Mesothelial cell of epicardium (in vitro differentiated cells): ENCODE measurements at regions not wholly inside any gene's neighbourhood (a gene's known extent, or its start where the extent isn't known, plus 50 kb on each side); places are given as distances from the start of the nearest gene placed in this dataset.

Experiments used
- DNase-seq, 2 experiments: peaks; one replicate each; pipeline ENCODE4 v3.0.0; 2021; ENCODE audit warnings: low spot score in 2 of 2; ENCODE audit not compliant: unreplicated experiment in 2 of 2
- H3K27ac Mint-ChIP-seq: 2 replicates; pipeline ENCODE4 v1.8.0; 2021; ENCODE audit warnings: mixed read lengths
- H3K27me3 Mint-ChIP-seq: 2 replicates; pipeline ENCODE4 v1.8.0; 2021; ENCODE audit warnings: low read depth, mixed read lengths
- H3K36me3 Mint-ChIP-seq: 2 replicates; pipeline ENCODE4 v1.8.0; 2021; ENCODE audit warnings: mixed read lengths
- H3K4me1 Mint-ChIP-seq: 2 replicates; pipeline ENCODE4 v1.8.0; 2021; ENCODE audit warnings: mixed read lengths
- H3K4me3 Mint-ChIP-seq: 2 replicates; pipeline ENCODE4 v1.8.0; 2021; ENCODE audit warnings: mild to moderate bottlenecking, moderate library complexity, mixed read lengths
- H3K9me3 Mint-ChIP-seq: 2 replicates; pipeline ENCODE4 v1.8.0; 2021; ENCODE audit warnings: mixed read lengths
- TF ChIP-seq, protein P1 (sequence below): fragments of 200-600 bp; sonication (generic); IDR thresholded peaks from one replicate; pipeline ENCODE4 v1.5.0; 2021; ENCODE audit warnings: antibody characterized with exemption; ENCODE audit not compliant: unreplicated experiment

DNA sequence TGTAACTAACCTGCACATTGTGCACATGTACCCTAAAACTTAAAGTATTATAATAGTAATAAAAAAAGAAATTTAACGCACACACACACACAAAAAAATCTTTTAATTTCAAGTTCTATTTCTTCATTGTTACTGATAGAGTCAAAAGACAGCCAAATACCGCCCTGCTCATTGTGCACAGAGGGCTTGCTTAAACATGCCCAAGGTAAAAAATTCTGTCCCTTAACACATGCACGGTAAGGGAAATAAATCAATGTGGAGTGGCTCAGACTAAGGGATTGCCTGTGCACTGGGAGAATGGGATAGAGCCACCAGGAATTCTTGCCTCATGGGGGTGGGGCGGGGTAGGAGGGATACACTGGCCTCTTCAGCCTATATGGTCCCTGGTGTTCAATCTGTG is 468.0 kb downstream of the NUP35 start:
- Mint-ChIP-seq H3K4me3 (no peak overlapping the region), H3K4me1 (no peaks in the 10 kb centered on the region), H3K27me3 (no peaks in the 10 kb centered on the region), H3K27ac (no peak overlapping the region), H3K9me3 (peaks cover 8% of the 10 kb centered on the region), H3K36me3 (peaks cover 4% of the 10 kb centered on the region)
- DNase-seq, result no peak
- TF ChIP-seq, protein P1, sequence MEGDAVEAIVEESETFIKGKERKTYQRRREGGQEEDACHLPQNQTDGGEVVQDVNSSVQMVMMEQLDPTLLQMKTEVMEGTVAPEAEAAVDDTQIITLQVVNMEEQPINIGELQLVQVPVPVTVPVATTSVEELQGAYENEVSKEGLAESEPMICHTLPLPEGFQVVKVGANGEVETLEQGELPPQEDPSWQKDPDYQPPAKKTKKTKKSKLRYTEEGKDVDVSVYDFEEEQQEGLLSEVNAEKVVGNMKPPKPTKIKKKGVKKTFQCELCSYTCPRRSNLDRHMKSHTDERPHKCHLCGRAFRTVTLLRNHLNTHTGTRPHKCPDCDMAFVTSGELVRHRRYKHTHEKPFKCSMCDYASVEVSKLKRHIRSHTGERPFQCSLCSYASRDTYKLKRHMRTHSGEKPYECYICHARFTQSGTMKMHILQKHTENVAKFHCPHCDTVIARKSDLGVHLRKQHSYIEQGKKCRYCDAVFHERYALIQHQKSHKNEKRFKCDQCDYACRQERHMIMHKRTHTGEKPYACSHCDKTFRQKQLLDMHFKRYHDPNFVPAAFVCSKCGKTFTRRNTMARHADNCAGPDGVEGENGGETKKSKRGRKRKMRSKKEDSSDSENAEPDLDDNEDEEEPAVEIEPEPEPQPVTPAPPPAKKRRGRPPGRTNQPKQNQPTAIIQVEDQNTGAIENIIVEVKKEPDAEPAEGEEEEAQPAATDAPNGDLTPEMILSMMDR, result no peak

DNA sequence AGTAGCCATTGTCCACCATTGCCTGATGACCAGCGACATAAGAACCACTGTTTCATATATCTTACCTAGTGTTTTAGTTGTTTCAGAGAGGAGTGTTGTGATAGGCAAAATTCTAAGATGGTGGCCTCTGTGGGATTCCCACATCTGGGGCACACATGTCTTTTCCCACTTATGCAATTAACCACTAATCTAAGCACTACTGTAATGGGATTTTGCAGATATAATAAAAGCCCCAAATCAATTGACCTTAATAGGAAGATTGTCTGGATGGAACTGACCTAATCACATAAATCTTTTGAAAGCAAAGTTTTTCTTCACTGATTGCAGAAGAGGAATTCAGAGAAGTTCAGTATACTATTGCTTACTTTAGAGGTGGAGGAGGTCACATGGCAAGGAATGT is 469.9 kb downstream of the NUP35 start:
- Mint-ChIP-seq H3K36me3 (peaks cover 4% of the 10 kb centered on the region), H3K9me3 (peaks cover 4% of the 10 kb centered on the region), H3K4me1 (peaks cover 10% of the 10 kb centered on the region), H3K4me3 (no peak overlapping the region), H3K27ac (no peak overlapping the region), H3K27me3 (no peaks in the 10 kb centered on the region)
- TF ChIP-seq, protein P1, result no peak
- DNase-seq, result no peak

DNA sequence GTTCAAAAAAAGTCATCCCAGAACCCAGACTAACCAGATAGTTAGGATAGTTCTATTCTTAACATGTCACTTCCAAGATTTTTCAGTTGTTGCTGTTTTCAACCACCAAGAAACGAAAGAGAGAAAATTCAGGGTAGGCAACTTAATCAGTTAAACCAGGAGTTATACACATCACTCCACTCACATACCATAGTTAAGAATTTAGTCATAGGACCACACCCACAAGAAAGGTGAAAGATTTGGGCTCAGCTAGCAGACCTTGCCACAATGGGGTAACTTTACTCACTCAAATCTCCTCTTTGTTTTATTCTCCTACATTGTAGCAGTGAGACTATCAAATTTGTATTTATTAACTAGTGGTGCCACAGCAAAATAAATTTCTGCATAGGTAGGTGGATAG is 473.6 kb downstream of the NUP35 start:
- H3K9me3 Mint-ChIP-seq, result no peaks in the 10 kb centered on the region
- H3K27me3 Mint-ChIP-seq, result no peaks in the 10 kb centered on the region
- no peak overlapping the region for H3K4me3 Mint-ChIP-seq
- DNase-seq, result no peak
- no peak overlapping the region for H3K27ac Mint-ChIP-seq
- TF ChIP-seq, protein P1, result no peak
- H3K36me3 Mint-ChIP-seq, result no peaks in the 10 kb centered on the region
- peaks cover 10% of the 10 kb centered on the region for H3K4me1 Mint-ChIP-seq

DNA sequence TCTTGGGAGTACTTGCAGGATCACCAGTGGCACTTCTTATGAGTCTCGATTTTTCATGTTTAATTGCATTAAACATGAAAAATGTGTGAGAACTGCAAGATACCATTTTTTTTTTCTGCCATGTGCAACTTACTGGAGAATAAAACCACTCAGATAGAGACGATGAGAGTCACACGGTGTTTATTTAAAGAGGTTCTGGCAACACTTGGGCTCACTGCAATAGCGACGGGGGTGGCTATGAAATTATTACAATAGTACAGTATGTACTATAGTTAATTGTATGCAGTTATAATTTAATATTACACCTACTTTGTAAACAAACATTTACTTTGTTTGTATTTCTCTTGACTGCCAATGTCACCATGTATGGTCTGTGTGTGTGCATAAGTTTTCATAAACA is 479.8 kb downstream of the NUP35 start:
- no peak overlapping the region for H3K4me3 Mint-ChIP-seq
- H3K27ac Mint-ChIP-seq, result no peak overlapping the region
- no peaks in the 10 kb centered on the region for H3K36me3 Mint-ChIP-seq
- no peaks in the 10 kb centered on the region for H3K27me3 Mint-ChIP-seq
- TF ChIP-seq, protein P1, result no peak
- DNase-seq, result no peak
- no peaks in the 10 kb centered on the region for H3K4me1 Mint-ChIP-seq
- H3K9me3 Mint-ChIP-seq, result no peaks in the 10 kb centered on the region

DNA sequence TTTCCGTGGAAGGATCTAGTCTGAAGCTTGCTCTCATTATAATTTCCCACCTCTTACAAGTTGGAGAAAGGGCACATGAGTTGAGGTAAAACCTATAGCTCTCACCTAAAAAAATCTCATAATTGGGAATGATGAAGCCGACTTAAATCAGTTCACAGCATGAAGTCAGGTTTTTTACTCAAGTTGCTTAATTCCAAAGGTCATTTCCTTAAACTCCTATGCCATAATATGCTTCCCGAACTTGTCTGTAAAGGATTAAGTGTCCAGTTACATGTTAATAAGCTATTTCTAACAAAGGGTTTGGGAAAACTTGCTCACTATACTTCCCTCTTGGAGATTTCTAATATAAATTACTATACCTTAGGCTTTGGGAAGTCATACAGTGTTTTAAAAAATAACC is 481.2 kb downstream of the NUP35 start:
- Mint-ChIP-seq H3K9me3 (no peaks in the 10 kb centered on the region), H3K36me3 (no peaks in the 10 kb centered on the region), H3K27ac (no peak overlapping the region), H3K4me3 (no peak overlapping the region), H3K27me3 (no peaks in the 10 kb centered on the region), H3K4me1 (no peaks in the 10 kb centered on the region)
- TF ChIP-seq, protein P1, result no peak
- DNase-seq, result no peak
